K562 (cell line): ENCODE measurements at regions not wholly inside any gene's neighbourhood (a gene's known extent, or its start where the extent isn't known, plus 50 kb on each side); places are given as distances from the start of the nearest gene placed in this dataset.

ENCODE experiments used
- ATAC-seq: fragments of 200-7000 bp; cut with Tn5 transposase; 3 replicates; pipeline ENCODE4 v1.9.1; 2020; ENCODE audit warnings: moderate library complexity
- BruUV-seq: library from RNA; stranded (reverse); fragments of 400-500 nt; replicated peaks from 2 replicates; lab custom pipeline; 2021; lab: Mats Ljungman, UMichigan
- CTCF ChIA-PET: fragments of 300-600 bp; formaldehyde crosslinking; extraction: SDS; loops from one replicate; lab custom pipeline; 2021; ENCODE audit warnings: low intra/inter-chr PET ratio; lab: Yijun Ruan, JAX
- POLR2A ChIA-PET: fragments of 300-600, 350-650 bp; sonication (Branson Sonifier 250); formaldehyde crosslinking; extraction: SDS; loops from one replicate; lab custom pipeline; 2021; ENCODE audit warnings: antibody characterized with exemption, inconsistent platforms; lab: Yijun Ruan, JAX
- DNase-seq, 4 experiments: peaks; one replicate each; pipeline versions ENCODE4 v3.0.0 to v3.0.0-alpha.2; 2011 to 2018; ENCODE audit warnings: low spot score in 3 of 4, mixed read lengths in 3 of 4; ENCODE audit errors: extremely low read depth in 1 of 4
- FAIRE-seq: peaks from 2 replicates; lab custom pipeline; 2011; peaks lifted over from hg19 to GRCh38; lab: Jason Lieb, UNC
- H2AFZ ChIP-seq: 2 replicates; pipeline ENCODE4 v1.6.0; 2011; ENCODE audit warnings: low read depth, low read length, control low read depth, inconsistent platforms
- H3K27ac ChIP-seq: fragments of 200-600 bp; 3 replicates; pipeline ENCODE4 v1.8.0; 2011; ENCODE audit warnings: low read depth, mild to moderate bottlenecking, control low read depth, inconsistent platforms, low read length, moderate library complexity, mixed read lengths; ENCODE audit errors: extremely low read depth
- H3K27me3 ChIP-seq, 2 experiments: fragments of 300-600 bp in 1 of 2; 2 replicates in 1 of 2; 3 replicates in 1 of 2; pipeline versions ENCODE4 v1.6.0 to v1.8.0; 2011; ENCODE audit warnings: inconsistent platforms in 2 of 2, low read length in 2 of 2, mild to moderate bottlenecking in 1 of 2, mixed read lengths in 1 of 2, moderate library complexity in 1 of 2; ENCODE audit not compliant: control insufficient read depth in 2 of 2, insufficient read depth in 2 of 2
- H3K36me3 ChIP-seq: fragments of 300-600 bp; 3 replicates; pipeline ENCODE4 v1.8.0; 2011; ENCODE audit warnings: mild to moderate bottlenecking, low read length, inconsistent platforms; ENCODE audit not compliant: control insufficient read depth, insufficient read depth
- H3K4me1 ChIP-seq, 2 experiments: fragments of 200-600 bp in 1 of 2; replicated peaks in 1 of 2; 2 replicates in 1 of 2; 3 replicates in 1 of 2; pipeline versions ENCODE4 v1.5.1 to v1.8.0; 2011; ENCODE audit warnings: inconsistent platforms in 2 of 2, low read length in 2 of 2, mild to moderate bottlenecking in 1 of 2, mixed read lengths in 1 of 2, moderate library complexity in 1 of 2; ENCODE audit not compliant: control insufficient read depth in 2 of 2, insufficient read depth in 2 of 2
- H3K4me2 ChIP-seq: 2 replicates; pipeline ENCODE4 v1.6.1; 2011; ENCODE audit warnings: low read length, control low read depth, inconsistent platforms, mixed read lengths; ENCODE audit not compliant: insufficient read depth
- H3K4me3 ChIP-seq: fragments of 200-600 bp; sonication (generic), shearing (Covaris generic); 2 replicates; pipeline ENCODE4 v1.5.1; 2016; ENCODE audit warnings: control low read depth, inconsistent platforms
- H3K79me2 ChIP-seq: fragments of 200-600 bp; 3 replicates; pipeline ENCODE4 v1.8.0; 2011; ENCODE audit warnings: low read length, inconsistent platforms; ENCODE audit not compliant: control insufficient read depth, insufficient read depth
- H3K9ac ChIP-seq, 2 experiments: 2 replicates each; pipeline versions ENCODE4 v1.6.0 to v1.6.1; 2011; ENCODE audit warnings: low read depth in 2 of 2, low read length in 2 of 2, control low read depth in 1 of 2, inconsistent platforms in 1 of 2, mild to moderate bottlenecking in 1 of 2, mixed read lengths in 1 of 2; ENCODE audit not compliant: insufficient read depth in 1 of 2
- H3K9me1 ChIP-seq: one replicate; pipeline ENCODE4 v1.6.0; 2011; ENCODE audit warnings: inconsistent platforms, mild to moderate bottlenecking, low read length, moderate library complexity; ENCODE audit not compliant: control insufficient read depth, insufficient read depth
- H3K9me3 ChIP-seq: replicated peaks from 2 replicates; pipeline ENCODE4 v1.5.1; 2011; ENCODE audit warnings: low read depth, low read length, inconsistent platforms; ENCODE audit not compliant: control insufficient read depth, insufficient read depth
- H4K20me1 ChIP-seq: replicated peaks from 2 replicates; pipeline ENCODE4 v1.6.1; 2011; ENCODE audit warnings: low read length, inconsistent platforms, mixed read lengths; ENCODE audit not compliant: control insufficient read depth, insufficient read depth
- ARID3A ChIP-seq: IDR thresholded peaks from 2 replicates; pipeline ENCODE4 v1.6.1; 2012; ENCODE audit warnings: low read depth, low read length, improper control_type of control experiment, borderline replicate concordance
- ATF4 ChIP-seq: fragments of 450-650 bp; formaldehyde crosslinking; IDR thresholded peaks from 2 replicates; pipeline ENCODE4 v1.4.0; 2022; ENCODE audit warnings: mild to moderate bottlenecking, moderate library complexity
- BHLHE40 ChIP-seq: IDR thresholded peaks from 2 replicates; pipeline ENCODE4 v1.6.1; 2011; ENCODE audit warnings: low read length, improper control_type of control experiment
- EP300 ChIP-seq: IDR thresholded peaks from 2 replicates; pipeline ENCODE4 v1.6.1; 2012; ENCODE audit warnings: low read length, improper control_type of control experiment
- HNRNPK ChIP-seq: fragments of 200-400 bp; formaldehyde crosslinking; IDR thresholded peaks from one replicate; pipeline ENCODE4 v1.6.1; 2018; ENCODE audit warnings: mild to moderate bottlenecking, low read depth, low read length; ENCODE audit not compliant: poor library complexity, severe bottlenecking
- KLF1 ChIP-seq: fragments of 450-650 bp; IDR thresholded peaks from 2 replicates; pipeline ENCODE4 v1.6.1; 2016; ENCODE audit warnings: missing genetic modification characterization, missing compliant biosample characterization
- MTA3 ChIP-seq: fragments of 450-650 bp; formaldehyde crosslinking; IDR thresholded peaks from 2 replicates; pipeline ENCODE4 v1.6.1; 2017; ENCODE audit warnings: mild to moderate bottlenecking, borderline replicate concordance
- NFYB ChIP-seq: IDR thresholded peaks from 2 replicates; pipeline ENCODE4 v1.6.1; 2011; ENCODE audit warnings: mild to moderate bottlenecking, moderate library complexity; ENCODE audit not compliant: insufficient read length; ENCODE audit errors: extremely low read depth
- RBM22 ChIP-seq: fragments of 200-400 bp; formaldehyde crosslinking; IDR thresholded peaks from 2 replicates; pipeline ENCODE4 v1.6.1; 2018; ENCODE audit warnings: low read length, low read depth; ENCODE audit not compliant: poor library complexity, severe bottlenecking
- SIX5 ChIP-seq, 2 experiments: IDR thresholded peaks; 2 replicates each; pipeline ENCODE4 v1.6.1; 2011; ENCODE audit warnings: low read length in 2 of 2, borderline replicate concordance in 1 of 2, low read depth in 1 of 2, mild to moderate bottlenecking in 1 of 2, moderate library complexity in 1 of 2; ENCODE audit not compliant: insufficient read depth in 1 of 2
- SMARCA4 ChIP-seq: fragments of 450-650 bp; IDR thresholded peaks from 2 replicates; pipeline ENCODE4 v1.6.1; 2016
- TAF7 ChIP-seq: fragments of 450-650 bp; IDR thresholded peaks from 2 replicates; pipeline ENCODE4 v1.6.1; 2016; ENCODE audit warnings: missing genetic modification characterization, missing compliant biosample characterization
- TCF7L2 ChIP-seq: fragments of 150-350 bp; IDR thresholded peaks from 2 replicates; pipeline ENCODE4 v1.6.1; 2016; ENCODE audit warnings: low read depth, mild to moderate bottlenecking, low read length, moderate library complexity
- TEAD1 ChIP-seq, 2 experiments: fragments of 450-650 bp in 1 of 2; sonication (generic) in 1 of 2; formaldehyde crosslinking; IDR thresholded peaks; 2 replicates each; pipeline versions ENCODE4 v1.4.0 to v1.8.0; 2020 to 2022; ENCODE audit warnings: mild to moderate bottlenecking in 2 of 2, missing genetic modification reagents in 1 of 2
- ZNF75A ChIP-seq: fragments of 450-650 bp; formaldehyde crosslinking; IDR thresholded peaks from 2 replicates; pipeline ENCODE4 v1.4.0; 2020; ENCODE audit warnings: mild to moderate bottlenecking
- WGBS: fragments of 100-300 bp; shearing (Covaris generic); methylation state at CpG from one replicate; pipeline ENCODE4 v1.1.6; 2016; ENCODE audit warnings: low coverage, mixed read lengths; ENCODE audit not compliant: insufficient coverage; ENCODE audit errors: missing lambda C conversion rate; 5-methylcytosine and 5-hydroxymethylcytosine counted together
- in situ Hi-C: fragments of 300-500 bp; cut with MboI; formaldehyde crosslinking; loops from 4 replicates; pipeline ENCODE4 v1.15.0; 2018; ENCODE audit warnings: inconsistent platforms, mixed read lengths
- intact Hi-C: fragments of 100-400 bp; cut with micrococcal nuclease; formaldehyde crosslinking; loops from 2 replicates; pipeline ENCODE4 v1.14.2; 2022

- TF ChIP-seq SMARCA4, result no peak
- no peak for TF ChIP-seq EP300
- TF ChIP-seq ZNF75A (CRISPR knock-in tag), result no peak
- TF ChIP-seq ARID3A, result no peak
- no peak for TF ChIP-seq SIX5 (IDR thresholded peaks at IDR 0.05; ENCODE audit: borderline replicate concordance in 1 of 2, insufficient read depth in 1 of 2, low read depth in 1 of 2, low read length in 2 of 2)
- ChIA-PET CTCF (no interaction called here), POLR2A (no interaction called here)
- Histone ChIP-seq H3K36me3 (no peaks in the 10 kb centered on the region), H4K20me1 (no peaks in the 10 kb centered on the region), H2AFZ (no peak overlapping the region), H3K27ac (no peak overlapping the region), H3K9me3 (no peaks in the 10 kb centered on the region), H3K4me3 (no peak overlapping the region), H3K4me2 (no peak overlapping the region), H3K79me2 (no peaks in the 10 kb centered on the region), H3K4me1 (no peaks in the 10 kb centered on the region), H3K9ac (no peak overlapping the region), H3K9me1 (no peaks in the 10 kb centered on the region), H3K27me3 (no peaks in the 10 kb centered on the region)
- in situ Hi-C loops, result no loop called here
- no peak for FAIRE-seq
- BruUV-seq, result no TSS peak
- no peak for ATAC-seq
- DNase-seq, result no peak
- intact Hi-C loops, result no loop called here
- 3% methylated on average over 2 of the region's 2 CpGs for WGBS
These were observed 205.4 kb upstream of the SETMAR start for GRCh38 chr3:4097801-4098200.

- no peaks in the 10 kb centered on the region for H3K9me1 ChIP-seq
- no peak overlapping the region for H2AFZ ChIP-seq
- no peak overlapping the region for H3K9ac ChIP-seq
- H3K9me3 ChIP-seq, result no peaks in the 10 kb centered on the region
- ATAC-seq (no peak), DNase-seq (no peak), FAIRE-seq (no peak)
- no peak overlapping the region for H3K4me3 ChIP-seq
- CTCF ChIA-PET, result no interaction called here
- no peaks in the 10 kb centered on the region for H3K4me1 ChIP-seq
- H3K27ac ChIP-seq, result no peak overlapping the region
- H3K27me3 ChIP-seq, result no peaks in the 10 kb centered on the region
- no peaks in the 10 kb centered on the region for H3K36me3 ChIP-seq
- in situ Hi-C loops, result no loop called here
- no peaks in the 10 kb centered on the region for H4K20me1 ChIP-seq
- H3K79me2 ChIP-seq, result no peaks in the 10 kb centered on the region
- POLR2A ChIA-PET, result no interaction called here
- no TSS peak for BruUV-seq
- intact Hi-C loops, result no loop called here
- no peak overlapping the region for H3K4me2 ChIP-seq
- TF ChIP-seq TAF7 (tag) (no peak), KLF1 (tag) (no peak), BHLHE40 (no peak), TCF7L2 (no peak), NFYB (no peak), HNRNPK (no peak), ATF4 (CRISPR knock-in tag) (no peak), TEAD1 (CRISPR knock-in tag; IDR thresholded peaks at IDR 0.05) (no peak), MTA3 (no peak), RBM22 (no peak)
These were observed 203.6 kb upstream of the SETMAR start for GRCh38 chr3:4099607-4100006.
